HuH-7.5 (cell line): ENCODE measurements at regions not wholly inside any gene's neighbourhood (a gene's known extent, or its start where the extent isn't known, plus 50 kb on each side); places are given as distances from the start of the nearest gene placed in this dataset.

Source experiments
- DNase-seq: peaks from one replicate; pipeline ENCODE4 v3.0.0; 2011; ENCODE audit warnings: low spot score

DNA sequence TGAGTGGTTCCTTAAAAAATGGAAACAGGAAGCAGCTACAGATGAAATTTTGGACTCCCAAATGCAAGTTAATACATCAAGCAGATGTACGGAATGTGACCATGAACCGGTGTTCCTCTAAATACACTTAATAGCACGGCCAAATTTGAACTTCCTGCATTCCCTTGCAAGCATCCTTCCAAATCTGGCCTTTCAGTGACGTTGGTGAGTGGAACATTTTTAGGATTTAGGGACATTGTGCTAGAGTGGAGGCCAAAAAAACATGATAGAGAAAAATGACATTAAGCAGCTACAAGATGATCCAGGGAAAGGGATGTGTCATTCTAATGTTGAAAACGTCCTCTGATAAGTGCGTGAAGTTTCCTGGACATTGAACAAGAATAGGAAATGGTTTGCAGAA, 62.1 kb downstream of the CTAGE1 start:
- DNase-seq: no peak

DNA sequence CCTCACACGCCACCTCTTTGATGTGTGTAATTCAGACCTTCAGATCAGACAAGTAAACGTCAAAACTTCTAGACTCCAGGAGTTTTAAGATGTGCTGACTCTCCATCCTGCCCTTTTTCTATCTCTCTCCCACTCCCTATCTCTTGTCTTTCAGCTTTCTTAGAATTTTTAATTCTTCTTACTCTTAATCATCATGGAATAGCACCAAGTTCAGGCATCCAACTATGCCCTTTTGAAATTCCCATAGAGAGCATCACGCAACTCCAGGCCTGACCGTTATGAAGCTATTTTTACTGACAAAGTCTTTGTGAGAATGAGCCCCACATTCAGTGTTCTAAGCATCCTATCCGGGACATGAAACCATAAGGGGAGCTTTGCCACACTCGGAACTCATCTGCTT, 62.6 kb downstream of the CTAGE1 start:
- no peak for DNase-seq

DNA sequence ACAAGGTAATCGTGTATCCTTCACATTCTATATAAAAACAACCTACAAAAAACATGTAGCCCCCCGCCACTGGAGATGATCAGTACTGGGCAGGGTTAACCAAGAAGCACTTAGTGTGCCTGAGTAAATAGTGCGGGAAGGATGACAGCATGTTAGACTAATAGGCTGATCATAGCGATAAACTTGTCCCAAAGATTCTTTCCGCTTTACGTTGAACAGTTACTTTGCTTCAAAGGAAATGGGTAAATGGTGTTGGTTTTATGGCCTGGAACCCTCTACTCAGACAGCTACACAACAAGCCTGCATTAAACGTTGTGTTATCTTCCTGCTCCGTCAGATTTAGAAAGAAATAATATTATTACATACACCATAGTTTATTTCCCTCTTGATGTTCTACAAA, 67.7 kb downstream of the CTAGE1 start:
- no peak for DNase-seq

DNA sequence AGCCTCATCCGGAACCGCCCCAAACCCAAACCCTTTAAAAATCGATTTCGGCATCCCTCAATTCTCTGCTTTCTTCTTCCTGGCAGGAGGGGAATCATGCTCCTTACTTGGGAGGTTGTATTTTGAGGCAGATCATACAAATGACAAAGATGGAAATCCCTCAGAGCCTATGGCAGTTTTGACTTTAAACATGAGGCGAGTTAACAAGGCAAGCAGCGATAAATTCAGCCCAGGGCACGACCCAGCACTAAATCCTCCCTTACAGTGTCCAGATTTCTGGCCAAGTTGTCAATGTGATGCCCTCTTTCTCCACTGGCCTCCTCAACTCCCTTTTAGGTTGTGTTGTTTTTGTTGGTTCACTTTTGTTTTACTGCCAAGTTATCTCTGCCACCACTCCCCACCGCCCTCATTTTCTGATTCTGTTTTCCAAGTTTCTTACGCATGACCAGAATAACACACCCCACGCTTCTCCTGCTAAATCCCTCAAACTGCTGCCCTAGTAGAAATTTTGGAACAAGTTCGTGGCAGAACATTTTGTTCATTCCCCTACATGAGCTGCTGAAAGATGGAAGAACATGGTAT, 68.3 kb downstream of the CTAGE1 start:
- DNase-seq: no peak

DNA sequence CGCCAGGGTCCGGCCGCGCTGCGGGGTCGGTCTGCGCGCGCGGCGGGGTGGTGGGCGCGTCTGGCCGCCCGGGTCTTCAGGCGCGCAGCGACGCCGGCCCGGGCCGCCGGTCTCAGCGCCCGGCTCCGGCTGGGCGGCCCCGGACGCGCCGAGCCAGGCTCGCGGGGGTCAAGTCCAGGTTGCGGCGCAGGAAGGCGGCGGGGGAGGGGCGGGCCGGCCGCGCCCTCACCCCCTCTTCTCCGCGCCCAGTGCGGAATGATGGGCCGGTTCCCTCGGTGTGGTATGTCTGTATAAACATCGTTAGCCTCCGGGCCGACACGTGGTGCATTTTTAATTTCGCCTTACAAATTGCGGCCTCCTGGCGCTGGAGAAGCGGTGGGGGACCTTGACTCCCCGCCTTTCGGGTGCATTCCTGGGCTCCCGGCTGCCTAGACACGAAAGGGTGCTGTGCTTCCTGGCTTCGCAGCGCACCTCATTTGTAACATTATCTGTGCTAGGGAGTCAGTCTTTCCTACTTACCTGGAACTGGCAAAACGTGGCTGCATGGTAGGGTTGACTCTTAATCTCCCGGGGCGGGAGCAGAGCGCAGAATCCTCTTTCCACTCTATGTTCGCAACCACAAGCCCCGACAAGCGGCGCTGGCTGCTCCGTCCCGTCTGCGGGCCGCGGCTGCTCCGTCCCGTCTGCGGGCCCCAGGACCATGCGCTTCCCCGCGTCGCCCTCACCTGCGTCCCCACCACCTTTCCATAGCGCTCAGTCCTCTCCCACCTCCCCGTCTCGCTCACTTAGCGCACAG, 69.0 kb downstream of the CTAGE1 start:
- DNase-seq: peak; percentile 31

DNA sequence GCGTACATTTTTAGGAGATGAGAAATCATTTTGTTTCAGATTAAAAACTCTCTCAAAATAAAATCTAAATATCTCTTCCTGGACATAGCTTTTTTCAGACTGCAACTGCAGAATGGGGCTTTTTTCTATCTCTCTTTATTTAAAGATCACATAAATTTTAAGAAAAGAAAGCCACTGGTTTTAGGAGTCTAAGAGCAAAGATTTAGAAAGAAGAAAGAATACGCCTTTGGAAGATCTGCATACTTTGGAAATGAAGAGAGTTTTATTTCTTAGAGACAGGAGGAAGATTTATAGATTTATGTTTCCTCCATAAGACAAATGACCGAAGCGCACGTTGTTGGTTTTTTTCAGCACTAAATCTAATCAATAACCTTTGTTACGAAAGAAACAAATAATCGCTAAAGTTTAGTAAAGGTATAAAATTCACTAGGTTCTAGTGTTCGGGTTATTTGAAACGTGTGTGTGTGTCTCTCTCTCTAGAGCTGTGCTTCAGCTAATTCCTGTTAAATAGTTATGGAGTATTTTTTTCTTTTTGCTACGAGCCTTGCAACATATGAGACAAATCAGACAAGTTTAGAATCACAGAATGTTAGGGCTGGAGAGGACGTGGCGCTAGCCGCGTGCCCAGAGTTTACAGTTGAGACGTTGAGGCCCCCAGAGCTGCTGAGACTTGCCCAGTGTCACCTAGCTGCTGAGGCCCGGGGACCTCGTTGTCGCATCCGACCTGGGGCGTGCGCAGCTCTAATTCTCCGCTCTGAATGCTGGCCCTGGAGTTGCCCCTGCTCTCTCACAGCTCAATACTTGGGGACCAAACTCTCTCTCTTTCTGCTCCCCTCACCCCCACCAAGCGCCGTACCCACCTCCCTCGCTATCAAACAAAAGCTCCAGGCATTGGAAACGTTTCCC, 69.9 kb downstream of the CTAGE1 start:
- DNase-seq: no peak

DNA sequence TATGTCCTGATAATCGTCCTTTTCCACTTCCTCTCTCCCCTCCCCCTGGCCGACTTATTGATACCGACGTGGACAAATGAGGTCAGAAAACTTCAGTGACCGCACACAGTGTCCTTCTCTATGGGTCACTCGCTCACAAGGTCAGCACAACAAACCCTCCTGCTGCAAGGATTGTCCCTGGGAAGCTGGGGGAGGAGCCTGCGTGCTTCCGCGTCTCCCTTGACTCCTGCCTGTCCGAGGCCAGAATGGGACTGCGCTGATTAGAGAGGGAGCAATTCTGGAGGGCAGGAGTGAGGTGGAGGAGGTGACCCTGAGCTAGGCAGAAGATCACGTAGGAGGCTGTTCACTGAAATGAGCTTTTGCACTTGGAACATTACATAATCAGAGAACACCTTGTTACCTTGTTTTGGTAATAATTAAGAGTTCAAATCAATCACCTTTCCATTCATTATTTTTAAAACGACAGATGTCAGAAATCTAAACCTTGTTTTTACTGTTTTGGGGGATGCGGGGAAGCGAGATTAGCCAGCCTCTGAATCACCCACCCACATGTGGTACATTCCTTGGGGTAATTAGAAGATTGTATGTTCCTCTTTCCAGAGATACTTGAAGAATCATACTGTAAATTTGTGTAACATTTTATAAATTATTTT, 70.6 kb downstream of the CTAGE1 start:
- DNase-seq: peak; percentile 73

DNA sequence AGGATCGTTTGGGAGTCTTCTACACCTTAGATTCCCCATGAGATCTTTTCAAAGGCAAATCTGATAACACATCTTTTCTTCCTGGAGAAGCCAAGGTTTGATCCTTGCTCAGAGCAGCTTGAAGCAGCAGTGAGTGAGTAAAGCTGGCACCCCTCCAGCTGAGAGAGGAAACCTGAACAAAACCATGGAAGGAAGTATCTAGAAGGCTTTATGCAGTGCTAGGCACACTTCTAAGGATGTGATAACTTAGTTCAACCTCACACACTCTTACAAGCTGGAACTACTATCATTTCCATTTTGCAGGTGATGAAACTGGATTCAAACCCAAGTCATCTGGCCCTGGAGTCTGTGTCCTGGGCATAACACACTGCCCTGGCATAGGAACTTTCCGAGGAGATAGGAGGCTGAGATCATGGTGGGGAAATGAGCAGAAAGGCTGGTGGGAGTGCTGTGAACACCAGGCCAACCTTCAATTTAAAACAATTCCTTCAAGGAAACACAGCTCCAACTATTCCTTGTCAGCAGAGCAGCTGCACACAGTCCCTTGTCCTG, 71.2 kb downstream of the CTAGE1 start:
- no peak for DNase-seq

DNA sequence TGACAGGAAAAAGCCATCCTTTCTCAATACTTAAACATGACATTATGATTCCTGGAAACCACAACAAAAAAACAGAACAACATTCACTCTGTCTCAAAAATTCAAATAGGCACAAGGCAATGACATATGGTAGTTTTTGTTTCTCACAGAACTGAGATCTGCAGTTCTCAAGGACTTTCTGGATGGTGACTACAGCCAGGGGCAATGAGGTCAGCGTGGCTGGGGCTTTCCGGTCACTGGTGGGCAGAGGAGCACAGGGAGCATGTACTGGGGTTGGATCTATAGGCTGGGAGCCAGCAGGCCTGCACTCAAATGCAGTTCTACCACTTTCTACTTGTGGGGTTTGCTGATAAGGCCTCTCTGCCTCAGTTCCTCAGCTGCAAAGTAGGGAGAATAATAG, 72.0 kb downstream of the CTAGE1 start:
- DNase-seq: no peak

DNA sequence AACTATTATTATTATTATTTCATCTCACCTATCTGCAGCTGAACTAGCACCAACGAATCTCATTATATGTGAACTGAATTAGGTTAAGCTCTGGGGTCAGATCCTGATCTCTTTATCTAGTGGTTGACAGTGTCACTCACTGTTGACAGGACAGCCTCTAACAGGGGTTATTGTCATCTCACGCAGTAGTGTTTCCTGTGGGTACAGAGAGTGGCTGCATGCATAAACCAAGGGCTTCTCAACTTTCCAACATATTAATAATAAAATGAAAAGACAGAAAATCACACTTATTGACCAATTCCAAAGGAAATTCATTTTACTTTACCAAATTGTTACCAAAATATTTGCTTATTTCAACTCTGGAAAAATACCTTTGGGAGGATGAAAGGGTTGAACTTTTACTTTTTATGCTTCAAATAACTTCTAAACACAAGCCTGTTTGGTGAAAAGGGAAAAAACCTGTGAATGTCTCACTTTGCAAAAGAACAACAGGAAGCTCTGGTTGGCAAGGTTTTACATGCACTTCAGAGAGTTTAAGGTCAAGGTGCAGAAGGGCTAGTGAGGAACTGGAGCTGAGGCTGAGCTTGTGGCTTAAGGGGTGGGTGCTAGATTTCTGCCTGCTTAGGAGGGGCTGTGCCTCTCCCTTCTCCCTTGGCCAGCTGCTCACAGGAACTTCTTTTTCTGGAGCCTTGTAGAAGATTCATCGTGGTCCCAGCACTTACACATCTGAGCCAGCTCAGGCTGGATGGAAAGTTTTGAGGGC, 72.6 kb downstream of the CTAGE1 start:
- DNase-seq: no peak

DNA sequence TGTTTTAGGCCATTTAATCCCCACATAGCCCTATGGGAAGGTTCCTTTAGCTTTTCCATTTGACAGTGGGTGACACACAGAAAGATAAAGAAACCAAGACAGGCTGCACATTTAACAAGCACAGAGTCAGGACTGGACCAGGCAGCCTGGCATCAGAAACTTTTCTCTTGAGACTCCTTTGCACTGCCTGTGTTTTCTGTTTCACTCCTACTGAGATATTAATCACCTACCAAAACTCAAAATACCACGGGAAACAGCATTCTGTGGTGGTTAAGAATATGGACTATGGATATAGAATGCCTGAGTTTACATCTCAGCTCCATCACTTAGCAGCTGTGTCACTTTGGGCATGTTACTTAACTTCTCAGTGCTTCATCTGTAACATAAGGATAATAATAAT, 73.3 kb downstream of the CTAGE1 start:
- no peak for DNase-seq

DNA sequence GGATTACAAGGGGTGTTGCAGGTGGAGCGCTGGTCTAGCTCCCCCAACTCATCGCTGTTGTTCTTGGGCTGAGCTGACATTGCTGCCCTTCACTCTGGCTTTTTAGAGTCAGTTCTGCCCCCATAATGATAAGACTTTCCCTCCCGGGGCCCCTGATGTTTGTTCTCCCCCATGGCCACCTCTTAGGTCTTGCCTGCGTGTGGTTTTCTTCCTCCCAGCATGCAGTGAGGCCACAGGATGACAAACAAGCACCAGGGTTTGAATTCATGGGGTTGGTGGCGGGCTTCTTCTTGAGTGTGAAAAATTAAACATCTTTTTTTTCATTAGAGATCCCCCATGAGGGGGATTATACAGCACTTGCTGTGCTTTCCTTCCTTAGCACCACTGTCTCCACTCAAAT, 74.1 kb downstream of the CTAGE1 start:
- DNase-seq: no peak

DNA sequence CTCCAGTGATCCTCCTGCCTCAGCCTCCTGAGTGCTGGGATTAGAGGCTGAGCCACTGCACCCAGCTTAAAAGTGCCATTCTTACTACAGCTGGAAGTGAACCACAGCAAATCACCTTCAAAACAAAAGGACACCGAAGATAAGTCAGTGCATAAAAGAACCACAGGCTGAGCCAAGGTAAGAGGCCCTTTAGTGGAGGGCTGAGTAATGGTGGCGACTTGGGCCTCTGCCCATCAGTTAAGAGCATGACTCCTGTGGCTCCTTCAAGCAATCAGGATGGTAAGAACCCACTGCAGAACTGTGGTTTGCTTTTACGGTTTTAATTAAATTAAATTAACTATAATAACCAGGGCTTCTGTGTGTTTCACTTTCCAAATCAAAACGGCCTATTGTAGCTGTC, 75.1 kb downstream of the CTAGE1 start:
- DNase-seq: no peak

DNA sequence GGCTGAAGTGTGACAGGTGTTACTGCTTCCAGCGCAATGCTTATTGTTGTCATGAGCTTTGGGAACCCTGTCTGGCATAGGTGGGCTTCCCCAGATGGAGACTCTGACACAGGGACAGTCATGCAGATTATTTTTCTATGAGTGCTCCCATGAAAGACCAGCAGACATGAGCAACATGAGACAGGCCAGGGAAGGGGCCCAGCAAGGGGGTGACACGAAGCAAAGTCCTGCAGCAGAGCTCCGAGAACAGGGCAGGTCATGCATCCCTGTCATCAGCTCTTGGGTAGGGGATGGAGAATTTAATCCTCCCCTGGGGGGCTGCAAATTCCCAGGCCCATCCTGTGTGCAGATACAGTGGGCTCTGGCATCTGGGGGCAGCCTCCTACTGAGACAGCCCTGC, 77.4 kb downstream of the CTAGE1 start:
- DNase-seq: no peak

DNA sequence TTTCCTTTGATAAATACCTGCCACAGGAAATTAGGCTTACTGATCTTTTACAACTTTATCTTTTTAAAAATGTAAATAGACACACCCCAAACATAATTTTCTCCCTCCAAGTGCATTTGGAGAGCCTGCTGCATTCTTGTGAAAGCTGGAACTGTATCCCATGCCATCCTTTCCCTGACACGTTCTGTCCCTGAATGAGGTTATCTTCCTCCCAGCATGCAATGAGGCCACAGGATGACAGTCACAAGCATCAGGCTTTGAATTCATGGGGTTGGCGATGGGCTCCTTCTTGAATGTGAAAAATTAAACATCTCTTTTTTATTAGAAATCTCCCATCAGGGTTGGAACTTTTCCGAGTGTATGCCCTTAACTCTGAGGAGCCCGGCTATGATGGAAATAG, 77.8 kb downstream of the CTAGE1 start:
- no peak for DNase-seq

DNA sequence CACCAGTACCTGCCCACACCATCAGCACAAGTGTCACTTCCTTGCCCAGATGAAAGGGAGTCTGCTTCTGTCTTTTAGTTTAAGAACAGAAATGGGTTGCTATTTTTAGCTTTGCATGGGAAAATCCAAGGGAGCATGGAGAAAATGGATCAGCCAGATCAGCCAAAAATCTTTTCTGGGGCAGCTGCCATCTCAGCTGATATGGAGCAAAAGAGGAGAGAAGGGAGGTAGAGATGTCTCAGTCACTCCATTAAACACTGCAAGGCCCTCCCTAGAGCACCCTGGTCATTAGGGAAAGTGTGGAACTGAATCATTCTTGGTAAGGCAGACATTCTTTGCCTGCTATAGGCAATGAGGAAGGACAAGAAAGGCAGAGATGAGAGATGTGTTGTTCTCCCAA, 79.9 kb downstream of the CTAGE1 start:
- DNase-seq: no peak

DNA sequence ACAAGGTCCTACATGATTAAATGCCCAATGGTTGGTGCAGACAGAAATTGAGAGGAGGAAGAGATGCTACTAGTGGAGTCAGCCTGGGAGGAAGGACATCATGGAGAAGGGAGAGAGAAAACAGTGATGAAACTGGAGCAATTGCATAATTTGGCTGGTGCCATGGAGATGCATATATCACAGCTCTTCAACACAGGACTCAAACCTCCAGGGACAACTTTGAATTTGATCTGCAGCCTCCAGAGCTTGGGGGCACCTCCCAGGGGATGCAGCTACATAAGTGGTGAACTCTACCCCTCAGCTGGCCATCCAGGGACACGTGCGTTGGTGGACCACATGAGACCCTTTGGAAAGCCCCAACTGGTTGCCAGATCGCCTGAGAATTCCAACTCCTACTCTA, 80.4 kb downstream of the CTAGE1 start:
- DNase-seq: no peak

DNA sequence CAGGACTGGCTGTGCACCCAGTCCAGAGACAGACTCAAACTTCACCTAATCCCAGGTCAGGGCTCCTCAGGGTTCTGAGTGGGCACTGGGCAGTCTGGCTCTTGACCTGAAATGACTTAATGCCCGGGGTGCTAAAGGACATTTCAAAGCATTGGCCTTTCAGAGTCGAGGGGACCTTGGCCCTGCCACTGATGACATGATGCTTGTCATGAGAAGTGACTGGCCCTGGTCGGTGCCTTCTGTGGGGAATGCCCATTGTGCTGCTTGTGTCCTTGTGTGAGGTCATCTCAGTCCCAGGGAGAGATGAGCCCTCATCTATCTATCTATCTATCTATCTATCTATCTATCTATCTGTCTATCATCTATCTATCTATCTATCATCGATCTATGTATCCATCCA, 81.3 kb downstream of the CTAGE1 start:
- no peak for DNase-seq

DNA sequence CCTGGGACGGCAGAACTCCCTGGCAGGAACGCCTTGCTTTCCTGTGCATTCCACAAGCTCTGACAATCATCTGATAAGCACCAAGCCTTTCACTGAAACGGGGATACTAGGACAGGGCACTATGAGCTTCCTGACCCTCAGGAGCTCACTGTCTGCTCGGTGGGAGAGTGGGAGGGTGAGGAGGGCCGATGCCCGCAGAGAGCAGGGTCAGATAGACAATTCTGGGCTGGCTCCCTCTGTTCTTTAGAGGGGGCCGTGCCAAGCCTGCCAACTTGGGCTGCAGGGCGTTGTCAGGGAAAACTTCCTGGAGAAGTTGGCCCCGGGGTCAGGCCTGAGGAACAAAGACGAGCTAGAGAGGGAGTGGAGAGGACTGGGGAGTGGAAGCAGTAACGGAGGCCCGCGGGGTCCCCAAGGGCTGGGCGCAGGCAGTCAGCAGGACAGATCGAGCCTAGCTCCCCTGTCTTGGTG, 82.0 kb downstream of the CTAGE1 start:
- no peak for DNase-seq

DNA sequence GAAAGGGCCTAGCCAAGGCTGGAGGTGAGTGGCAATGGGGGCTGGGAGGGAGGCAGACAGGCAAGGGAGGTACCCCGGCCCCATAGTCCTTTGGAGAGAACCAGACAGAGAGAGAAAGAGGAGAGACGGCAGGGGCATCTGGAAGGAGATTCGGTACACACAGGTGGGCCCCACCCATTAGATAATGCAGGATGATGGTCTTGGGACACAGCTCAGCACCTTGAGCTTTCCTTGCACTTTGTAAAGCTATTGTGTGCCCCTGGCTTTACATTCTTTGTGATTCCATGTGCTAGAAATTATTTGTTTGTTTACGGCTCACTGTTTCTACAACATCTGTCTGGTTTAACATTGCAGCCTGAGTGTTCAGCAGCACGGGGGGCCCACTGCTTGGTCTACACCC, 83.1 kb downstream of the CTAGE1 start:
- DNase-seq: no peak

DNA sequence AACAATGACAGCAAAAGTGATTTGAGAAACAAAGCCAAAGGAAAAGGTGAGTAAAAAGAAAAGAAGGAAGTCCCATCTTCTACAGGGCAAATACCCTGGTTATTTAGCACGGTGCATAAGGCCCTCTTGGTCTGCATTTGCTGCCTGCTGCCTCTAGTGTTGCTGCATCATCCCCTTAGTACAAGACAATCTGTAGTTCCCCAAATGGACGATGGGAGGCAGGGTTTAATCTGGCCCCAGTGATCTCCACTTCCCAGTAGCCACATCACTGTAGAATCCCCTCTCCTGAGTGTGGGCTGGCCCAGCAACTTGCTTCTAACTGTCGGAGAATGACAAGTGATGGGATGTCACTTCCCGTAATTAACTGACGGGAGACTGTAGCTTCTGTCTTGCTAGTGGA, 85.1 kb downstream of the CTAGE1 start:
- DNase-seq: no peak
